ENCODE measurements at regions not wholly inside any gene's neighbourhood (a gene's known extent, or its start where the extent isn't known, plus 50 kb on each side); places are given as distances from the start of the nearest gene placed in this dataset.
"Not testable (repeated sequence)": the region's sequence is repeated elsewhere in the genome, so short reads cannot be mapped to it uniquely, and the experiment has no call there.

GRCh38 chrX:45992402-45993123 is 552.7 kb downstream of the ZNF674 start:
- DNase-seq (ENCODE audit: low read depth in 2 of 2), result no peak

GRCh38 chrX:45986971-45987370 is 558.2 kb downstream of the ZNF674 start:
- DNase-seq (ENCODE audit: low read depth in 2 of 2), result no peak

- no peak for DNase-seq (ENCODE audit: low read depth in 2 of 2)
These were observed 559.1 kb downstream of the ZNF674 start for GRCh38 chrX:45986081-45986480.

- DNase-seq (ENCODE audit: low read depth in 2 of 2), result not testable (repeated sequence)
These were observed 562.1 kb downstream of the ZNF674 start for GRCh38 chrX:45982958-45983727.

GRCh38 chrX:45980726-45981125 is 564.5 kb downstream of the ZNF674 start:
- DNase-seq (ENCODE audit: low read depth in 2 of 2), result no peak

GRCh38 chrX:45975633-45976032 is 569.6 kb downstream of the ZNF674 start:
- DNase-seq (ENCODE audit: low read depth in 2 of 2), result no peak

- DNase-seq (ENCODE audit: low read depth in 2 of 2), result no peak
These were observed 572.6 kb downstream of the ZNF674 start for GRCh38 chrX:45972636-45973035.

GRCh38 chrX:45959567-45959966 is 585.7 kb downstream of the ZNF674 start:
- DNase-seq (ENCODE audit: low read depth in 2 of 2), result no peak

- DNase-seq (ENCODE audit: low read depth in 2 of 2), result no peak
These were observed 588.9 kb downstream of the ZNF674 start for GRCh38 chrX:45956191-45956870.

GRCh38 chrX:45955661-45956060 is 589.6 kb downstream of the ZNF674 start:
- DNase-seq (ENCODE audit: low read depth in 2 of 2), result no peak

- DNase-seq (ENCODE audit: low read depth in 2 of 2), result no peak
These were observed 591.2 kb downstream of the ZNF674 start for GRCh38 chrX:45954026-45954425.

GRCh38 chrX:45952030-45952429 is 593.2 kb downstream of the ZNF674 start:
- DNase-seq (ENCODE audit: low read depth in 2 of 2), result no peak

- no peak for DNase-seq (ENCODE audit: low read depth in 2 of 2)
These were observed 609.8 kb downstream of the ZNF674 start for GRCh38 chrX:45935408-45935807.

- DNase-seq (ENCODE audit: low read depth in 2 of 2), result no peak
These were observed 632.9 kb downstream of the ZNF674 start for GRCh38 chrX:45912316-45912715.

GRCh38 chrX:45907786-45908185 is 637.4 kb downstream of the ZNF674 start:
- no peak for DNase-seq (ENCODE audit: low read depth in 2 of 2)

GRCh38 chrX:45903781-45904201 is 641.4 kb downstream of the ZNF674 start:
- DNase-seq (ENCODE audit: low read depth in 2 of 2), result no peak

GRCh38 chrX:45900766-45901615 is 644.2 kb downstream of the ZNF674 start:
- no peak for DNase-seq (ENCODE audit: low read depth in 2 of 2)

GRCh38 chrX:45894864-45895645 is 650.2 kb downstream of the ZNF674 start:
- no peak for DNase-seq (ENCODE audit: low read depth in 2 of 2)

- DNase-seq (ENCODE audit: low read depth in 2 of 2), result no peak
These were observed 655.8 kb downstream of the ZNF674 start for GRCh38 chrX:45889471-45889870.

GRCh38 chrX:45888518-45888917 is 656.7 kb downstream of the ZNF674 start:
- no peak for DNase-seq (ENCODE audit: low read depth in 2 of 2)

GRCh38 chrX:45885931-45886330 is 659.3 kb downstream of the ZNF674 start:
- DNase-seq (ENCODE audit: low read depth in 2 of 2), result no peak

All from stimulated activated CD8-positive, alpha-beta memory T cell treated with anti-CD3 and anti-CD28 coated beads, Interleukin-2, amount 100 ng/mL, for 48 hours (primary cell).